HepG2 (cell line): ENCODE measurements at regions not wholly inside any gene's neighbourhood (a gene's known extent, or its start where the extent isn't known, plus 50 kb on each side); places are given as distances from the start of the nearest gene placed in this dataset.

ENCODE experiments used
- AKNA ChIP-seq: sonication (generic); formaldehyde crosslinking; IDR thresholded peaks from 2 replicates; pipeline ENCODE4 v1.4.0; 2020; ENCODE audit warnings: missing genetic modification reagents, borderline replicate concordance
- FOSL1 ChIP-seq: sonication (generic); formaldehyde crosslinking; IDR thresholded peaks from 2 replicates; pipeline ENCODE4 v1.9.0; 2021; ENCODE audit warnings: missing genetic modification reagents, borderline replicate concordance
- MAX ChIP-seq: IDR thresholded peaks from 2 replicates; pipeline ENCODE4 v1.6.1; 2012; ENCODE audit warnings: inconsistent platforms
- NAIF1 ChIP-seq: sonication (generic); formaldehyde crosslinking; IDR thresholded peaks from 2 replicates; pipeline ENCODE4 v1.5.0; 2020; ENCODE audit warnings: mild to moderate bottlenecking, missing genetic modification reagents, borderline replicate concordance
- NCOA1 ChIP-seq: sonication (generic); formaldehyde crosslinking; IDR thresholded peaks from 2 replicates; pipeline ENCODE4 v1.9.0; 2021; ENCODE audit warnings: missing genetic modification reagents
- PAX8 ChIP-seq: sonication (generic); formaldehyde crosslinking; IDR thresholded peaks from 2 replicates; pipeline ENCODE4 v1.8.0; 2022; ENCODE audit warnings: mild to moderate bottlenecking, missing genetic modification reagents, borderline replicate concordance
- TBX3 ChIP-seq: fragments of 450-650 bp; IDR thresholded peaks from 2 replicates; pipeline ENCODE4 v1.6.1; 2017; ENCODE audit warnings: antibody characterized with exemption, mild to moderate bottlenecking, inconsistent platforms, borderline replicate concordance
- TFE3 ChIP-seq: IDR thresholded peaks from 2 replicates; pipeline ENCODE4 v1.6.1; 2016
- TMF1 ChIP-seq: sonication (generic); formaldehyde crosslinking; IDR thresholded peaks from 2 replicates; pipeline ENCODE4 v1.8.1; 2022; ENCODE audit warnings: low read depth, missing genetic modification reagents
- TOPORS ChIP-seq: sonication (generic); formaldehyde crosslinking; IDR thresholded peaks from 2 replicates; pipeline ENCODE4 v1.8.0; 2023; ENCODE audit warnings: mild to moderate bottlenecking, missing genetic modification reagents
- ZBTB43 ChIP-seq: sonication (generic); formaldehyde crosslinking; conservative IDR thresholded peaks from 2 replicates; pipeline ENCODE4 v1.4.0; 2020; ENCODE audit warnings: missing genetic modification reagents
- ZBTB49 ChIP-seq: sonication (generic); formaldehyde crosslinking; IDR thresholded peaks from 2 replicates; pipeline ENCODE4 v1.4.0; 2020; ENCODE audit warnings: missing genetic modification reagents, borderline replicate concordance
- ZNF234 ChIP-seq: sonication (generic); formaldehyde crosslinking; conservative IDR thresholded peaks from 2 replicates; pipeline ENCODE4 v1.5.1; 2020; ENCODE audit warnings: mild to moderate bottlenecking, missing genetic modification reagents
- ZNF317 ChIP-seq: sonication (generic); formaldehyde crosslinking; IDR thresholded peaks from 2 replicates; pipeline ENCODE4 v1.5.0; 2020; ENCODE audit warnings: mild to moderate bottlenecking, missing genetic modification reagents
- ZNF350 ChIP-seq: sonication (generic); formaldehyde crosslinking; IDR thresholded peaks from 2 replicates; pipeline ENCODE4 v1.4.0; 2020; ENCODE audit warnings: mild to moderate bottlenecking, low read depth, missing genetic modification reagents, borderline replicate concordance
- ZNF414 ChIP-seq: sonication (generic); formaldehyde crosslinking; IDR thresholded peaks from 2 replicates; pipeline ENCODE4 v1.5.0; 2020; ENCODE audit warnings: missing genetic modification reagents
- ZSCAN31 ChIP-seq: sonication (generic); formaldehyde crosslinking; IDR thresholded peaks from 2 replicates; pipeline ENCODE4 v1.5.0; 2020; ENCODE audit warnings: low read depth, mild to moderate bottlenecking, missing genetic modification reagents

- no peak for TF ChIP-seq AKNA
- TF ChIP-seq NCOA1 (CRISPR knock-in tag) = 0 out of 2 replicates have a peak, but pooled peaks have one; percentile 17
- no peak for TF ChIP-seq ZNF350 (CRISPR knock-in tag)
- no peak for TF ChIP-seq ZBTB43 (CRISPR knock-in tag)
- TF ChIP-seq TBX3 = no peak
- TF ChIP-seq ZNF414 = no peak
- TF ChIP-seq ZNF234 (CRISPR knock-in tag) = no peak
- TF ChIP-seq ZSCAN31 (CRISPR knock-in tag) = peak; percentile 68; the same call in 1 of the 2 replicates
- no peak for TF ChIP-seq TOPORS (CRISPR knock-in tag)
- TF ChIP-seq ZNF317 (CRISPR knock-in tag) = no peak
- TF ChIP-seq ZBTB49 (CRISPR knock-in tag) = no peak
- TF ChIP-seq FOSL1 (CRISPR knock-in tag) = no peak
- 0 out of 2 replicates have a peak, but pooled peaks have one; percentile 8 for TF ChIP-seq TFE3 (CRISPR knock-in tag)
- TF ChIP-seq PAX8 (CRISPR knock-in tag) = no peak
- TF ChIP-seq MAX = no peak
- 0 out of 2 replicates have a peak, but pooled peaks have one; percentile 49 for TF ChIP-seq NAIF1 (CRISPR knock-in tag)
- TF ChIP-seq TMF1 = no peak
Observed at GRCh38 chr2:42928161-42928691, 135.8 kb upstream of the HAAO start (continued).
